Right renal pelvis (tissue), 4 donors: ENCODE measurements at regions not wholly inside any gene's neighbourhood (a gene's known extent, or its start where the extent isn't known, plus 50 kb on each side); places are given as distances from the start of the nearest gene placed in this dataset.

Source experiments
- DNase-seq, 4 donors: peaks; one replicate each; pipeline ENCODE4 v3.0.0-alpha.2; 2013; ENCODE audit warnings: low read depth in 4 of 4, low spot score in 3 of 4, missing footprints in 1 of 4

DNA sequence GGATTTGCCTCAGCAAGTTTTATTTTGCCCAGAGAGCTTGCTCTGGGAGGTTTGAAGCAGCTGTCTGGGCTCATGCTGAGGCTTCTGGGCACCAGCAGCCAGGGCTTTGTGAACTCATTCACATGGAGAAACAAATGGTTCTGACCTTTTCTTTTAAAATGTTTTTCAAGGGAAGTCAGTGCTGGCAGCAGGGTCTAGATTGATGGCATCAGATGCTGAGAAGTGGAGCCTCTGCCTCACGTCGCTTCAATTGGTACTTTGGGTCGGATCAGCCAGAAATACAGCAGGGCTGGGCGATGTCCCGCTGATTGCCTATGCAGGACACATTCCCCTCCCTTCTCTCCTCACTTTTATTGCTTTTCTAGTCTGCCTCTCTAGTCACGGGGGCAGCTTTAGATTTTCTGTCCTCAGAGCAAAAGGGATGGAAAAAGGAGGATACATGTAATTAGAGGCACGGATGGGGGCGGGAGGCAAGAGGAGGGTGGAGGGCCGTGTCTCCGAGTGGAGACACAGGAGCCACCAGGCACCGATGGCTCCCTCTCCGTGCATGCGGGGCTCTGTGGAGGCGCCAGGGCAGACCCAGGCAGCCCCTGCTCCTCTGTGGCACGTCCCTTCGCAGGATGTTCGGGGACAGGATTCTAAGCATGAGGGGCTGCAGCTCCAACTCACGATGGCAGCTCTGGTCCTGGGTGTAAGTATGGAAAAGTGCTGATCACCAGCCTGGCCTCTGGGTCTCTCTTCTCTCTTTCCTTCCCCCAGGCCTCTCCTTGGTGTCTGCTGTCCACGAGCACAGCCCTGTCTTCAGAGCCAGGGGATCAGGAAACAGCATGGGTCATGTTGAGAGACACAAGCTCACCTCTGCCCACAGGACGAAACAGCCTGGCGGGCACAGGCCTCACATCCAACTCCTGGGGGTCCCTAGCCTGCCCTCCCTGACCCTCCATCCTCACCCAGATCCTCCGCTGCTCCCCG lies 116.1 kb downstream of the FAM43A start:
- DNase-seq: no peak

DNA sequence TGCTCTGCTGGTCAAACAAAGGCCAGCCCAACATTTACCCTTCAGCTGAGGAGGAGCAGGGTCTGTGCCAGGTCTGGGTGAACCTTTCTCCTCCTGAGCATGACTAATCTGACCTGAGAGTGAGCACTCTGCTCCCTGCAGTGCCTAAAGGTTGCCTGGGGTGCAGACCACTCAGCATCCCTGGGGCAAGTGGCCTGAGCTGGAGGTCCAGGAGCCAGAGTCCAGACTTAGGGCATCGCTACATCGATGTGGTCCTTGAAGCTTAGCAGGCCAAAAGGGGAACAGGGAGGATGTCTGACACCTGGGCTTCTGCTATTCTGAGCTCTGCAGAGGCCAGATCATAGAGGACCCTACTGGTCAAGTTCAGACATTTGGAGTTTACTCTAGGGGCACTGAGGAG lies 119.1 kb downstream of the FAM43A start:
- no peak for DNase-seq

DNA sequence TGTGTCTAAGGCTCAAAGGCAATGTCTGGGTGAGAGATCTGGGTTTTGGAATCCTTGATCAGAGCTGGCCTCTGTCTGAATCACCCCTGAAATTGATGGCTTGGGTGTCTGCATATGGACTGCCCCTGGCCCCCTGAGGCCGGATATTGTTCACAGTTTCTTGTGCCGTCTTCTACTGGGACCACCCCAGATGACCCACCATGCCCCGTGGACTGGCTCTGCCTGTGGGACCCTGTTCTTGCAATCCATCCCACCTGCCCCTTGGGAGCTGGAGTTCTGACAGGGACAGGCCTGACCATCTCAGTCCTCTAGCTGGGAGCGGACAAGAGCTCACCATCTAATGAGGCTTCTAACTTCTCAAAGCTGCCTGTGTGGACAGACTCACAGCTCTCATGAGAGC lies 119.9 kb downstream of the FAM43A start:
- DNase-seq: no peak

DNA sequence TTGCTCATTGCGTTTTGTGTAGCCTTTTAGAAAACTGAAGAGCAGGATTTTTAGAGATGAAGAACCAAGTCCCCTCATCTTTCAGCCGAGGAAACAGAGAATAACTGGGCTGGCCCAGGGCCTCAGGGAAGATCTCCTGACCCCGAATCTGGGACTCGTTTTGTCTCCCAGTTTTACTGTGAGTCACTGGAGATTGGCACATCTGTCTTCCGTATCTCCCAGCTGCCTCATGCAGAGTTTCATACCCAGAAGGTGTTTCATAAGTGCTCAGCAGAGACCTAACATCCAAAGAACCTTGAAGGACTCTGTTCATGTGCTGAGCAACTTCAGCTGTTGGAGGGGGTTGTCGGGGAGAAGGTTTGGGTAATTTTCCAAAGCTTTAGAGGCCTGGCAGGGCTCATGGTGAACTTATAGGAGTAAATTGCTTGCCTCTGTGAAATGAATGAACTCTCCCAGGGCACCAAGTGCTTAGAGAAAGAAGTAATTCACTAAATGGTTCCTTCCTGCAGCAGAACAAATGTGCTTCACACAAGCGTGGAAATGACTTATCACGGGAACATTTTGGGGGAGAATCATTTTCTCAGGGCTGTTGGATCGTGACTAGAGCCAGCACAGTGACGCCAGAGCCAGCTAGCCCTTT lies 121.4 kb downstream of the FAM43A start:
- DNase-seq: no peak

DNA sequence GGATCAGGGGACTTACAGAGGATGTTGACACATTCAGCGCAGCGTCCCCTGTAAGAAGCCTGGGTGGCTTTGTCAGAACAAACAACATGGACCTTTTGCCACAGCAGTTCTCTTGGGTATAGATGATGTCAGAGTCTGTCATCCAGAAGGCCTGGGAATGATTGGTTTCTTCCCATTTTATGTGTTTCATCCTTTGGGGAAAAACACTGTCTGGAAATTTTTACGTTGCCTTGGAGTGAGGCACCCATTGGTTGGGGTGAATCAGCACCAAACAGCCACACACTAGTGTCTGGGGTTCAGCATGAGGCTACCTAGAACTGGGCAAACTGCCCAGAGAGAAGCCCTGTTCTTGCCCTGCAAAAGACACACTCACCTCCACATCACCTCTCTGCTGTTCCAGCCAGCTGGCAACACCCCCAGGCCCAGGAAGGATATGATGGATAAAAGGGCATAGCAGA lies 123.0 kb downstream of the FAM43A start:
- DNase-seq: no peak

DNA sequence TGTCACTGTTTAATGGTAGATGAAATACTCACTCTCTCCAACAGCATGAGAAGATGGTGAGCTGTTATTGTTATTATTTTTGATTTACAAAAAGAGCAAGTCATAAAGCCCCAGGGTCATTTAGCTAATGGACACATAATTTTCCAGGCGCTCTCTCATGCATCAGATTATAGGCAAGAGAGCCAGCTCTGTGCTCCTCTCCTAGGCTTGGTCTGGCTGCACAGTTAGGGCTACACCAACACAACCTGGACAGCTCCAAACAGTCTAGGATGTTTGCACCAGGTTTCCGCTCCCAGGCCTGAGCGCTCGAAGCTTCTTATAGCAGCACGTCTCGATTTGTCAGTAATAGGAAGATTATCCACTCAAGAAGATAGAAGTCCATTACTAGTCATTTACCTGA lies 123.7 kb downstream of the FAM43A start:
- DNase-seq: no peak

DNA sequence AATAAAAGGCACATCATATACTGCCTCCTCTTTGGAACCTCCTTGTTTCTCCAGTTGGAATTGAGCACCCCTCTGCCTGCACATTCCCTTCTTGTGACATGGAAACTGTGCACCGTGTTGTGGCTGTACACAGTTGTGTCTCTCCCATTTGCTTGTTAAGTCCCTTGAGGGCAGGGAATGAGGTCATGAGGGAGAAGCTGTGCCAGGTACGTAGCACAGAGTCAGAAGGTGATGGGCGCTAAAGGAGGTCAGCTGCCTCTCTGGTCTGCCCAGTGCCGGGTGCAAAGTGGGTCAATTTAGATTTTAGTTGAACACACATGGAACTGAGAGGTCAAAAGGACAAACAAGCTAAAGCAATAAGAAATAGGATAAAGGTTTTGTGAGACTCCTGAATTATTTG lies 124.4 kb downstream of the FAM43A start:
- DNase-seq: no peak

DNA sequence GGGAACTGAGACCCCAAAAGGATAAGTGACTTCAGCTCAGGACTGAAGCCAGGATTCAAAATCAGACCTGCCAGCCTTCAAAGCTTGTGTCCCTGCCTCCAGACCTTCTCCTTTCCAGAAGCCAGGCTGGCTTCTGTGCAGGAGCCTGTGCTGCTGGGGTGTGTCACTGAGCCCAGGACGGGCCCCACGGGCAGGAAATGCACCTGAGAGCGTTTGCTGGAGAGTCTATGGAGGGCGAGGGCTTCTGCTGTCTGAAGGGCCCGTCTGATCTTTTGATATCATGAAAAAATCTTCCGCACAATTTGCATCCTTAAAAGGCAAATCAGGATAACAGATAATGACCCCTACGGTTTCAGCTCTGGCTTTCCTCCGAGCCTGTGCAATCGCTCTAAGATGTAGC lies 125.4 kb downstream of the FAM43A start:
- DNase-seq: no peak

DNA sequence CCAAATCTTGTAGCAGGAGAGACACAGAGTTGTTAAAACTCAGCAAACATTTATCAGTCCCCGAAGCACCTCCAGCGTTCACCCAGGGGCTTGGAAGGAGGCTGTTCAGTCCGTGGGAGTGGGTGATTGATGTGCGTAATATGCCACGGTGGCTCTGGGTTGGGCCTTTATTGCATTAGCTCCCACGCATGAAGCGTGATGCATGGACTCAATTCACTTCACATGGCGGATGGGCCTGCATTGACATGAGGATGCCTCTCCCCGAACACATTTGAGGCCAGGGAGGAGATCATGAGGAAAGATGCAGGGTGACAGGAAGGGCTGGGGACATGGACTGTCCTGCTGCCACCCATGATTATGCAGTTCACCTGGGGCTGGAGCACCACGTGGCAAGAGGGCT lies 126.5 kb downstream of the FAM43A start:
- no peak for DNase-seq

DNA sequence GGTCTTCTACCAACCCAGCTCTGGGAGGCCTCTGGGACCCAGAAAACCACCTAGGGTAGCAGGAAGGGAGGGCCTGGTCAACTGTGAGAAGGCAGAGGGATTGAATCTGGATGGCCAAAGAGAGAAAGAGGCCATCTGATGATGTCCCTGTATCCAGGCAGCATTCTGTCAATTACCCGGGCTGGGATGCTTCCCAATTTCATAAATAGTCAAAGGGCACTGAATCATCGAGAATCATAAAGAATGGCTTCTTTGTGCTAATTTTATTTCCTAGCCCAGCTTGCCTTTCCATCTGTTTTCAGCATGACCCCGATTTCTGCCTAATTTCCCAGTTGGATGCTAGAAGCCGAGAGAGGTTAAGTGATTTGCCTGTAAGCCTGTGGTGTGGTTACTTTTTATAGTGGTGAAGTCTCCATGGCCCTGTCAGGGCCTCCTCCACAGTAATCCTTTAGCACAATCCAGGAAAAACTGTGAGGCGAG lies 129.2 kb downstream of the FAM43A start:
- no peak for DNase-seq

DNA sequence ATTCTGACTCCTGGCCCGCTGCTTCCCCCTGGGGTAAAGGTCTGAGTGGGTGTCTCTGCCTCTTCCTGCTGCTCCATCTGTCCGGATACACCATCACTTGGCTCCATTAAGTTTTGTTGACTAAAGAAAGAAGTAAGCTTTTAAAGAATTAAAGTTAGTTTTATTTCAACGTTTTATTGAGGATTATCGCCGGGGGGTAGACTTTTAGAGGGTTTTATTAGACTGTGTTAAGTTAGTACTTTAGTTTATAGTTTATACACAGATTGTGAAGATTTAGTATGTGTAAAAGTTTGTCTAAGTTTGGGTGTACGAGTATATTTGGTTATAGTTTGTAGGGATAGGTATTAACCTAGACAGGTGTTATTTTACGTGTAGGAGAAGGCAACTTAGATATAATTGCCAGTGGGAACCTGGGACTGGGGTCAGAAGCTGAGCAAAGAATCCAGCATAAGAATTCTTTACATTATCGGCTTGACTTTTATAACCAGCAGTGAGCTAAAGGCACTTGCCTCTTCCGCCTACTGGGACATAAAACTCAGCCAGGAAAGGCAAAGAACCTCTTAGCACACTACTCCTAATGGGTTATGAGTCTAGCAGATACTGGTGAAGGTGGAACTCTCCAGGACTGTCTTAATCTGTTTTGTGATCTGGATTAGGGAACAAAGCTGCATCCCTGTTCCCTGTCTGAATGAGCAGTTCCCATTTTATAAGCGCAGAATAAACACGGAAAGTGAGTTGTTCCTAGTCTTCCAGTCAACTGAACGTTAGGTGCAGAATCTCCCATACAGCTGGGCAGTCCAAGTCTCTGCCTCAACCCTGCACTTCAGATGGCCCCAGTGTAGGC lies 131.3 kb downstream of the FAM43A start:
- no peak for DNase-seq

DNA sequence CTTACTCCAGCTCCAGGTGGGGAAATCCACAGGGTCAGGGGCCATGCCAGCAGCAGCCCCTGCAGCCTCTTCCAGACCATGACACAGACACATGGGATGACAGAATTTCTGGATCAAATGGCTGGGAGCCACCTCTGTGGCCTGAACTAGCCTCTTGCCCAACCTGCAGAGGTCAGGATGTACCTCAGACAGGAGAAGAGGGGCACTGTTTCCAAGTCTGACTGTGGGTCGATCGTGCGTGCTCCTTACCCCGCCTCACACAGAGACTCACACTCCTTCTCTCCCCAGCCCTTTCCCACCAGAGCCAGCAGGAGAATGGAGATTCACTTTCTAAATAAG lies 131.9 kb downstream of the FAM43A start:
- DNase-seq: no peak

DNA sequence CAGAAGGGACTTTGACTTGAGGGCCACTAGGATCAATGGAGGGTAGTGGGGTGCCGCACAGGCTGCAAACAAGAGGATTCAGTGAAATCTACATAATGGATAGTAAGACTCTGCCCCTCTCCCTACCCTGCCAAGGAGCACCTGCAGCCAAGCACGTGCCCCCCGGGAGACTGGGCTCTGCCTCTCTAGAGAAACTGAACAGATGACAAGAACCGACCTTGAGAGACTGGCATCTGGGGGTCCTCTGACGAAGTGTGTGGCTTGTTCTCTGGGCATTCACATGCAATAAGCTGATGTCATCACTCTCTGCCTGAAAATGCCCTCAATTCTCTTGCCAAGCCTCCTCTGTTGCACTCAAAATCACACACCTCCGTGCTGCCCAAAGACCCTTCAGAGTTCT lies 132.3 kb downstream of the FAM43A start:
- no peak for DNase-seq

DNA sequence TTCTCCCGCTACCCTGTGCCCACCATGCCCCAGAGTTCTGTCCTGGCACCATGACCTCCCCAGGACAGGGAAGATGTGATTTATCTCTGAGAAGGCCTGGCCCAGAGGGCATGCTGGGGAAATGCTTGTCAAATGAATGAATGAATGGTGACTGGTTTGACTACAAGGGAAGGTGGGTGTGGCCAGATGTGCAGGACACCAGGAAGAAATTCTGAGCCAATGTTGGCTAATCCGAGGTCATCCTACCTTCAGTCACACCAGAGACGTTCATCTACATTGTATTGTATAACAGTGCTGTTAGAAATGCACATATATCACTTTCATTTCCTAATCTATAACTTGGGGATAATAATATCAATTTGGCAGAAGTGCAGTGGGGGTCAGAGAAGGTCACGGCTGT lies 138.4 kb downstream of the FAM43A start:
- no peak for DNase-seq

DNA sequence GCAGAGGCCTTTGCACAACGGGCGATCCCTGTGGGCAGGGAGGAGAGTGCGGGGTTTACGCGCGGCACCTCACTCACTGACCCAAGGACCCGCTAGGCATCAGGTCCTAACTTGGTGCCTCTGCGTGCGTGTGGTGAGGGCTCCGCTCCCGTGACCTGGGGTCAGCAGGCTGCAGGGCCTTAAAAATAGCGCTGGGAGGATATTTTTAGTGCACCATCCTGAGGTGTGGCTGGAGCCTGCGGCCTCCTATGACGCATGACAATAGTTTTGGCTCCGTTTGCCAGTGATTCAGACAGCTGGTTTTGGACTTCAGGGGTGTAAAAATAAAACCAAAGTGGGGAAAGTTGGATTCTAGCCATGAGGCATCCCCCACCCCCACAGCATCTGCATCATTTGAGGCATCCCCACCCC lies 139.0 kb downstream of the FAM43A start:
- no peak for DNase-seq

DNA sequence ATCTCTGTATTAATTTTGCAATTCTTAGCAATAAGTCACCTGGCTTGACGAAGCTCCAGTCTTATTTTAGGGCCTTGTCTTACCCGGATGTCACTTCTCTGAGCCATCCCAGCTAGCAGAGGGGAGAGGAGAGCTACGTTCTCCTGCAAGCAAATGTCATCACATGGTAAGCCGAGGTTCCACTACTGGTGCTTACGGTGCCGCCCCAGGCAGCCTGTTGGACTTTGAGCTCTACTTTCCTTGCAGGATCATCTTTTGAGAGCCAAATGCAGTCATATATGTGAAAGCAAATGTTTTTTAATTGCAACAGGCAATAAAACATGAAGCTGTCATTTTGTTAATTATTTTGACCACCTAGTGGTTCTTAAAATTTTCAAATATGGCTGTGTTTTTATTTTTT lies 140.9 kb downstream of the FAM43A start:
- DNase-seq: no peak

DNA sequence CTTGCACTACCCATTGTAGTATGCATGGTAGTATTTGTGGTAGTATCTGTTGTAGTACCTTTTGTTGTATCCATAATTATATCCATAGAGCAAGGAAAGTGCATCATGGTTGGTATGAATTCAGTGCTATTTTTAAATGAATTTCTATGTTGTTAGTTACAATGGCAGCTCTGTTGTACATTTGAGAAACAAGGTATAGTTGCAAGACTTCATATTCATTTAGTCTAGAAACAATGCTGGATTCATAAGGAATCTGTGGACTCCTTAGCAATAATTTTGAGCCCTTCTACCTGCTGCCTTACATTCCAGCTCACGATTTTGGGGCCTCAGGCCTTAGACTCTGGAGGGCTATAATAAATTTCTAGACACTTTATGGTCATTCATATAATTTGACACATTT lies 141.8 kb downstream of the FAM43A start:
- no peak for DNase-seq

DNA sequence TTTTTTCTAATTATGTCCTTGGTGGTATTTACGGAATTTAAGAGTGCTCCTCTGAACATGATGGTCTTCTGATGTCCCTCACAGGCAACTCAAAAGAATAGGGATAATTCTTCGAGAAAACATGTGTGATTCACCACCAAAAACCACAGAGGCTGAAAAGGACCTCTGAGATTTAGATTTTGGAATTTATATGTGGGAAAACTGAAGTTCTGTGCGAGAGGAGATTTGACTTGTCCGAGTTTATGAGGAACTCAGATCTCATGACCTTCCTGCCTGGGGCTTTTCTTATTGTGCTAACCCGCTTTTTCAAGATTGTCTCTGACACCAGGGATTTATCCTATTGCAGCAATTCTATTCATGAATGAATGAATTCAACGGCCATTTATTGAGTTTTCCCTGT lies 142.4 kb downstream of the FAM43A start:
- no peak for DNase-seq

DNA sequence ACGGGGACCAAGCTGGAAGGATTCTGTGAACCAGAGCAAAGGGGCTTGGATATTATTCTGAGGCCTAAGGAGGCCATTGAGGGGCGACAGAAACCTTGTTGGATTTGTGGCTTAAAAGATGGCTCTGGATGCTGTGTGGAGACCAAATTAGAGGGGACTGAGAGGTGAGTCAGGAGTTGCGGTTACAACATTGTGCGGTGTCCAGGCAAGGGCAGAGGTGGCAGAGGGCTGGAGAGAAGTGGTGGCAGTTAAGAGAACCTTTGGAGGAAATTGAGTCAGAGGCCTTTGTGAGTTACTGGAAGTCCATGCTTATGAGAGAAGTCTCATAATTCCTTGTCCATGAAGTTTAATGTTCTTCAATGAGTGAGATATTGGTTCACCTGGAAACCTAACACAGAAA lies 143.2 kb downstream of the FAM43A start:
- DNase-seq: no peak

DNA sequence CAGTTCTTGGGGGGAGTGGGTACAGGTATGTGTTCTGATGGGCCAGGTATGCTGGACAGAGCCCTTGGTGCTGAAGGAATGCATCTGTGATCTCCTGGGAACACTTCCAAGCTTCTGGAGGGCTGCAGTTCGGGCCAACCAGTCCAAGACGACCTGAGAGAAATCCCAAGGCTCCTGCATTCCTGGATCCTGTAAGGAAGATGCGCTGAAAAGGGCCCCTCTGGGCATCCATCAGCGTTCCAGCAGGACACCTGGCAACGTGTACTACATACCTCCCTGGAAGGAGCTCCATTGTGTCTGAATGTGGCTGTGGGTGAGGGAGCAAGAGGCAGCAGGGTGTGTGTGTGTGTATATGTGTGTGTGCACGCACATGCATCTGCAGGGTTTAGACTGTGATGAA lies 144.7 kb downstream of the FAM43A start:
- DNase-seq: no peak

DNA sequence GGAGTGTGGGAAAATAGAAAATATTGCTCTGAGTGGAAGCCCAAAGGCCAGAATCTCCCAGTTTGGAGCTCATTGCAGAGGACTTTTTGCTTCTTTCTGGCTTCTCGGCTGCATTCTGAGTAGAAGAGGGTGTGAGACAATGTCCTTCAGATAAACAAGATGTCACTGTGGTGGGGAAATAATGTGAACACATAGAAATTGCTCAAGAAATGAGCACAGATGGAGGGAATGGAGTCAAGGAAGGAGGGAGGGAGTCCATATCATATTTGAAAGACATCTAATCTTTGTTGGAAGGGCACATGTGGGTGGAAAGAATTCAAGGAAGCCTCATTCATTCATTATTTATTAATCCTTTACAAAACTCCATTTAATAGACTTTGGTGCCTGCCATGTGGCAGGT lies 145.3 kb downstream of the FAM43A start:
- no peak for DNase-seq
